ENCODE measurements at regions not wholly inside any gene's neighbourhood (a gene's known extent, or its start where the extent isn't known, plus 50 kb on each side); places are given as distances from the start of the nearest gene placed in this dataset.

GRCh38 chr9:23933348-23933747 lies 107.3 kb upstream of the ELAVL2 start:
- TF ChIP-seq CTCF (IDR thresholded peaks at IDR 0.05 in 8 of 11, conservative IDR thresholded peaks at IDR 0.05 in 3 of 11) (no peak), POLR2A (IDR thresholded peaks at IDR 0.05) (no peak)
